C1 segment of cervical spinal cord (tissue), 14 donors: ENCODE measurements at regions not wholly inside any gene's neighbourhood (a gene's known extent, or its start where the extent isn't known, plus 50 kb on each side); places are given as distances from the start of the nearest gene placed in this dataset.

ENCODE experiments used
- DNase-seq, 14 donors: peaks; one replicate each; lab custom pipeline; 2025; lab: John Stamatoyannopoulos, UW

GRCh38 chr21:35232545-35233176, 183.6 kb upstream of the RUNX1 start:
- no peak for DNase-seq

- DNase-seq, result no peak
Observed at GRCh38 chr21:35231090-35231489, 182.0 kb upstream of the RUNX1 start.

GRCh38 chr21:35229290-35229689, 180.2 kb upstream of the RUNX1 start:
- DNase-seq, result no peak

- no peak for DNase-seq
Observed at GRCh38 chr21:35227786-35228185, 178.7 kb upstream of the RUNX1 start.

GRCh38 chr21:35226968-35227744, 178.1 kb upstream of the RUNX1 start:
- no peak for DNase-seq

GRCh38 chr21:35226328-35226727, 177.2 kb upstream of the RUNX1 start:
- no peak for DNase-seq

GRCh38 chr21:35225573-35225972, 176.5 kb upstream of the RUNX1 start:
- DNase-seq, result no peak

- no peak for DNase-seq
Observed at GRCh38 chr21:35223480-35224156, 174.5 kb upstream of the RUNX1 start.

- DNase-seq, result no peak
Observed at GRCh38 chr21:35222541-35222941, 173.4 kb upstream of the RUNX1 start.

GRCh38 chr21:35222021-35222420, 172.9 kb upstream of the RUNX1 start:
- DNase-seq, result no peak

GRCh38 chr21:35220301-35220700, 171.2 kb upstream of the RUNX1 start:
- DNase-seq, result no peak

- no peak for DNase-seq
Observed at GRCh38 chr21:35219719-35220118, 170.6 kb upstream of the RUNX1 start.

GRCh38 chr21:35219291-35219690, 170.2 kb upstream of the RUNX1 start:
- no peak for DNase-seq

- no peak for DNase-seq
Observed at GRCh38 chr21:35217504-35218060, 168.5 kb upstream of the RUNX1 start.

GRCh38 chr21:35216996-35217395, 167.9 kb upstream of the RUNX1 start:
- DNase-seq, result no peak

- DNase-seq, result no peak
Observed at GRCh38 chr21:35215870-35216269, 166.8 kb upstream of the RUNX1 start.

- DNase-seq, result no peak
Observed at GRCh38 chr21:35212393-35213127, 163.5 kb upstream of the RUNX1 start.

- no peak for DNase-seq
Observed at GRCh38 chr21:35211782-35212181, 162.7 kb upstream of the RUNX1 start.

GRCh38 chr21:35210093-35210492, 161.0 kb upstream of the RUNX1 start:
- DNase-seq, result no peak

- DNase-seq, result no peak
Observed at GRCh38 chr21:35208810-35209517, 159.9 kb upstream of the RUNX1 start.

- no peak for DNase-seq
Observed at GRCh38 chr21:35208104-35208503, 159.0 kb upstream of the RUNX1 start.
